GM23248 (cell line): ENCODE measurements at regions not wholly inside any gene's neighbourhood (a gene's known extent, or its start where the extent isn't known, plus 50 kb on each side); places are given as distances from the start of the nearest gene placed in this dataset.

Experiments
- DNase-seq: peaks from one replicate; pipeline ENCODE4 v3.0.0-alpha.2; 2015
- H2AFZ ChIP-seq: fragments of 200-600 bp; sonication (generic); 2 replicates; pipeline ENCODE4 v1.6.1; 2016; ENCODE audit warnings: antibody characterized with exemption
- H3F3A ChIP-seq: fragments of 200-600 bp; sonication (generic); 2 replicates; pipeline ENCODE4 v1.6.1; 2016; ENCODE audit warnings: mild to moderate bottlenecking, antibody characterized with exemption, mixed run types; ENCODE audit not compliant: insufficient read depth
- H3K27ac ChIP-seq: fragments of 200-600 bp; sonication (generic); 2 replicates; pipeline ENCODE4 v1.5.1; 2016; ENCODE audit warnings: mild to moderate bottlenecking
- H3K27me3 ChIP-seq: fragments of 200-600 bp; sonication (generic); replicated peaks from 2 replicates; pipeline ENCODE4 v1.6.1; 2016; ENCODE audit warnings: mild to moderate bottlenecking; ENCODE audit not compliant: insufficient read depth
- H3K36me3 ChIP-seq: fragments of 200-600 bp; sonication (generic); 2 replicates; pipeline ENCODE4 v1.6.1; 2016; ENCODE audit warnings: low read depth, mild to moderate bottlenecking
- H3K4me1 ChIP-seq: fragments of 200-600 bp; sonication (generic); 2 replicates; pipeline ENCODE4 v1.6.1; 2016; ENCODE audit warnings: mild to moderate bottlenecking; ENCODE audit not compliant: insufficient read depth
- H3K4me2 ChIP-seq: fragments of 200-600 bp; sonication (generic); one replicate; pipeline ENCODE4 v1.6.1; 2016; ENCODE audit warnings: mild to moderate bottlenecking; ENCODE audit not compliant: unreplicated experiment
- H3K4me3 ChIP-seq: fragments of 200-600 bp; sonication (generic); 2 replicates; pipeline ENCODE4 v1.5.1; 2016; ENCODE audit warnings: mild to moderate bottlenecking
- H3K79me2 ChIP-seq: fragments of 200-600 bp; sonication (generic); 2 replicates; pipeline ENCODE4 v1.6.1; 2016; ENCODE audit warnings: mild to moderate bottlenecking; ENCODE audit not compliant: insufficient read depth
- H3K9ac ChIP-seq: fragments of 200-600 bp; sonication (generic); 2 replicates; pipeline ENCODE4 v1.6.1; 2016; ENCODE audit warnings: mild to moderate bottlenecking
- H3K9me2 ChIP-seq: fragments of 200-600 bp; sonication (generic); 2 replicates; pipeline ENCODE4 v1.6.1; 2016; ENCODE audit warnings: mixed run types, mild to moderate bottlenecking, moderate library complexity; ENCODE audit not compliant: insufficient read depth
- H3K9me3 ChIP-seq: fragments of 200-600 bp; sonication (generic); one replicate; pipeline ENCODE4 v1.6.1; 2017; ENCODE audit warnings: low read depth
- H4K20me1 ChIP-seq: fragments of 200-600 bp; sonication (generic); 2 replicates; pipeline ENCODE4 v1.6.0; 2016; ENCODE audit not compliant: insufficient read depth
- EZH2 ChIP-seq: fragments of 200-600 bp; sonication (generic); IDR thresholded peaks from 2 replicates; pipeline ENCODE4 v1.6.1; 2018; ENCODE audit warnings: antibody characterized with exemption, mild to moderate bottlenecking; ENCODE audit not compliant: insufficient read depth, poor library complexity, severe bottlenecking
- EZH2phosphoT487 ChIP-seq: fragments of 200-600 bp; sonication (generic); IDR thresholded peaks from 2 replicates; pipeline ENCODE4 v1.6.1; 2018; ENCODE audit warnings: antibody characterized with exemption, moderate library complexity, mild to moderate bottlenecking, low read depth; ENCODE audit not compliant: insufficient read depth
- WGBS, 2 experiments: methylation state at CpG; one replicate each; pipeline ENCODE4 v1.1.6; 2015 to 2017; ENCODE audit warnings: low lambda C conversion rate in 2 of 2, low coverage in 1 of 2; ENCODE audit errors: missing lambda C conversion rate in 2 of 2; 5-methylcytosine and 5-hydroxymethylcytosine counted together
- in situ Hi-C: fragments of 300-500 bp; cut with MboI; formaldehyde crosslinking; loops from 2 replicates; pipeline ENCODE4 v1.15.0; 2020

DNA sequence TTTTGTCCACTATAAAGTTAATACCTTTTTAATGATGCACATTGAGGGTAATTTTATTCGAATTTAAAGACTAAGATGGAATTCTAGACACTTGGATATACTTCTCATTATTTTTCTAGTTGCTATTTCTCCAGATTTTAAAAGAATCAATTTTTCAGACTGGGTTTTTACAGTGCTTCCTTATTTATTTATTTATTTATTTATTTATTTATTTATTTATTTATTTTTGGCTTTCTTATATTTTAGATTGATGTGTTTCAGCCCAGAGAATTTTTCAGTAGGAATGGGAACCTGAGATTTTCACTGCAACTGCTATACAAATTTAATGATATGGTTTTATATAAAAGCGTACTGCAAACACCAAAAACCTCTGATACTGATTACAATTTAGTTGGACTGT is 448.7 kb downstream of the ZPLD1 start:
- 33 to 34% methylated on average over 2 of the region's 2 CpGs for WGBS, 2 experiments
- no peak overlapping the region for H3K4me2 ChIP-seq
- H3K27ac ChIP-seq = no peak overlapping the region
- H3K9me2 ChIP-seq = no peaks in the 10 kb centered on the region
- no peaks in the 10 kb centered on the region for H3F3A ChIP-seq
- no peaks in the 10 kb centered on the region for H3K36me3 ChIP-seq
- no peaks in the 10 kb centered on the region for H3K27me3 ChIP-seq
- no peaks in the 10 kb centered on the region for H3K79me2 ChIP-seq
- DNase-seq = no peak
- no peak overlapping the region for H3K9ac ChIP-seq
- no peak overlapping the region for H3K4me3 ChIP-seq
- in situ Hi-C loops = no loop called here
- H2AFZ ChIP-seq = no peak overlapping the region
- TF ChIP-seq EZH2phosphoT487 (no peak), EZH2 (no peak)
- H4K20me1 ChIP-seq = no peaks in the 10 kb centered on the region
- no peaks in the 10 kb centered on the region for H3K9me3 ChIP-seq
- no peaks in the 10 kb centered on the region for H3K4me1 ChIP-seq

- H3K27ac ChIP-seq = no peak overlapping the region
- no peak for DNase-seq
- H3K4me3 ChIP-seq = no peak overlapping the region
- no peaks in the 10 kb centered on the region for H3F3A ChIP-seq
- H3K9me2 ChIP-seq = no peaks in the 10 kb centered on the region
- no peaks in the 10 kb centered on the region for H3K4me1 ChIP-seq
- H2AFZ ChIP-seq = no peak overlapping the region
- no peaks in the 10 kb centered on the region for H3K79me2 ChIP-seq
- H3K9me3 ChIP-seq = no peaks in the 10 kb centered on the region
- no peak overlapping the region for H3K4me2 ChIP-seq
- WGBS, 2 experiments = 0 to 4% methylated on average over 1 of the region's 1 CpG
- H3K9ac ChIP-seq = no peak overlapping the region
- TF ChIP-seq EZH2 = no peak
- TF ChIP-seq EZH2phosphoT487 = no peak
- no peaks in the 10 kb centered on the region for H3K27me3 ChIP-seq
- no peaks in the 10 kb centered on the region for H3K36me3 ChIP-seq
- no peaks in the 10 kb centered on the region for H4K20me1 ChIP-seq
- in situ Hi-C loops = no loop called here
These were observed 450.5 kb downstream of the ZPLD1 start for GRCh38 chr3:102885289-102885688.

- Histone ChIP-seq H3K4me3 (no peak overlapping the region), H3K27ac (no peak overlapping the region), H3K36me3 (no peaks in the 10 kb centered on the region), H3K9me3 (no peaks in the 10 kb centered on the region), H3K4me1 (no peaks in the 10 kb centered on the region), H2AFZ (no peak overlapping the region), H3F3A (no peaks in the 10 kb centered on the region), H3K79me2 (no peaks in the 10 kb centered on the region), H3K27me3 (no peaks in the 10 kb centered on the region), H3K9me2 (no peaks in the 10 kb centered on the region), H4K20me1 (no peaks in the 10 kb centered on the region), H3K4me2 (no peak overlapping the region), H3K9ac (no peak overlapping the region)
- TF ChIP-seq EZH2phosphoT487 = no peak
- TF ChIP-seq EZH2 = no peak
- WGBS, 2 experiments = 2% methylated on average over 3 of the region's 3 CpGs
- no peak for DNase-seq
- in situ Hi-C loops = no loop called here
These were observed 452.6 kb downstream of the ZPLD1 start for GRCh38 chr3:102887431-102887830.

- no peaks in the 10 kb centered on the region for H3K79me2 ChIP-seq
- no peaks in the 10 kb centered on the region for H3K27me3 ChIP-seq
- no peaks in the 10 kb centered on the region for H3K9me3 ChIP-seq
- 22 to 26% methylated on average over 1 of the region's 1 CpG for WGBS, 2 experiments
- H2AFZ ChIP-seq = no peak overlapping the region
- no peak overlapping the region for H3K4me2 ChIP-seq
- TF ChIP-seq EZH2phosphoT487 = no peak
- no peak for TF ChIP-seq EZH2
- no peaks in the 10 kb centered on the region for H3K36me3 ChIP-seq
- in situ Hi-C loops = no loop called here
- H3K4me1 ChIP-seq = no peaks in the 10 kb centered on the region
- DNase-seq = no peak
- no peak overlapping the region for H3K9ac ChIP-seq
- H3K27ac ChIP-seq = no peak overlapping the region
- H3K9me2 ChIP-seq = no peaks in the 10 kb centered on the region
- no peaks in the 10 kb centered on the region for H4K20me1 ChIP-seq
- no peak overlapping the region for H3K4me3 ChIP-seq
- H3F3A ChIP-seq = no peaks in the 10 kb centered on the region
These were observed 462.2 kb downstream of the ZPLD1 start for GRCh38 chr3:102896851-102897621.
